WTC11 (cell line): ENCODE measurements at regions not wholly inside any gene's neighbourhood (a gene's known extent, or its start where the extent isn't known, plus 50 kb on each side); places are given as distances from the start of the nearest gene placed in this dataset.

Source experiments
- ATAC-seq: fragments of 200-7000 bp; cut with Tn5 transposase; 2 replicates; pipeline ENCODE4 v1.10.0; 2021; ENCODE audit warnings: mild to moderate bottlenecking, moderate library complexity
- CTCF ChIA-PET: fragments of 300-600 bp; sonication (Branson Sonifier 250); formaldehyde crosslinking; loops from one replicate; lab custom pipeline; 2021; ENCODE audit warnings: antibody characterized with exemption; lab: Charles Lee
- POLR2A ChIA-PET: fragments of 350-600 bp; sonication (Branson Sonifier 250); formaldehyde crosslinking; loops from one replicate; lab custom pipeline; 2021; ENCODE audit warnings: antibody characterized with exemption; lab: Charles Lee
- DNase-seq: peaks from one replicate; pipeline ENCODE4 v3.0.0; 2021; ENCODE audit warnings: low spot score
- H3K27ac Mint-ChIP-seq: 2 replicates; pipeline ENCODE4 v1.8.0; 2021; ENCODE audit warnings: mixed read lengths
- H3K27me3 Mint-ChIP-seq: 2 replicates; pipeline ENCODE4 v1.8.0; 2021; ENCODE audit warnings: low read depth, mild to moderate bottlenecking, moderate library complexity, mixed read lengths
- H3K36me3 Mint-ChIP-seq: 2 replicates; pipeline ENCODE4 v1.8.0; 2021; ENCODE audit warnings: mixed read lengths
- H3K4me1 Mint-ChIP-seq: 2 replicates; pipeline ENCODE4 v1.8.0; 2022; ENCODE audit warnings: mixed read lengths
- H3K4me3 Mint-ChIP-seq: 2 replicates; pipeline ENCODE4 v1.8.0; 2021; ENCODE audit warnings: mild to moderate bottlenecking, moderate library complexity, mixed read lengths
- H3K9me3 Mint-ChIP-seq: 2 replicates; pipeline ENCODE4 v1.8.0; 2021; ENCODE audit warnings: mixed read lengths
- ESRRA ChIP-seq: sonication (generic); formaldehyde crosslinking; IDR thresholded peaks from 2 replicates; pipeline ENCODE4 v1.8.1; 2022; ENCODE audit warnings: mild to moderate bottlenecking, missing genetic modification reagents, borderline replicate concordance
- FOXJ3 ChIP-seq: sonication (generic); formaldehyde crosslinking; IDR thresholded peaks from 2 replicates; pipeline ENCODE4 v1.9.0; 2021; ENCODE audit warnings: missing genetic modification reagents, mild to moderate bottlenecking, borderline replicate concordance
- FOXP1 ChIP-seq: sonication (generic); formaldehyde crosslinking; IDR thresholded peaks from 2 replicates; pipeline ENCODE4 v1.8.0; 2022; ENCODE audit warnings: missing genetic modification reagents, mild to moderate bottlenecking, moderate library complexity, borderline replicate concordance
- GABPB1 ChIP-seq: sonication (generic); formaldehyde crosslinking; IDR thresholded peaks from 2 replicates; pipeline ENCODE4 v1.8.1; 2023; ENCODE audit warnings: mild to moderate bottlenecking, missing genetic modification reagents
- GRHL2 ChIP-seq: fragments of 250-450 bp; sonication (Bioruptor Pico); IDR thresholded peaks from 2 replicates; pipeline ENCODE4 v1.8.0; 2022; ENCODE audit warnings: mild to moderate bottlenecking, moderate library complexity; ENCODE audit not compliant: insufficient replicate concordance, severe bottlenecking
- HMGA2 ChIP-seq: fragments of 250-450 bp; sonication (Bioruptor Pico); IDR thresholded peaks from 2 replicates; pipeline ENCODE4 v1.4.0; 2021; ENCODE audit warnings: mild to moderate bottlenecking, moderate library complexity
- JAZF1 ChIP-seq: fragments of 250-450 bp; sonication (Bioruptor Pico); IDR thresholded peaks from 2 replicates; pipeline ENCODE4 v1.9.0; 2021; ENCODE audit warnings: moderate library complexity, mild to moderate bottlenecking, inconsistent platforms
- MYBL2 ChIP-seq: sonication (generic); formaldehyde crosslinking; IDR thresholded peaks from 2 replicates; pipeline ENCODE4 v1.8.1; 2023; ENCODE audit warnings: mild to moderate bottlenecking, moderate library complexity, missing genetic modification reagents
- OVOL2 ChIP-seq: fragments of 250-450 bp; sonication (Bioruptor Pico); IDR thresholded peaks from 2 replicates; pipeline ENCODE4 v1.9.0; 2021; ENCODE audit warnings: mild to moderate bottlenecking, borderline replicate concordance
- RELA ChIP-seq: sonication (generic); formaldehyde crosslinking; IDR thresholded peaks from 2 replicates; pipeline ENCODE4 v1.8.1; 2022; ENCODE audit warnings: missing genetic modification reagents, mild to moderate bottlenecking, borderline replicate concordance
- RORB ChIP-seq: fragments of 250-450 bp; sonication (Bioruptor Pico); IDR thresholded peaks from 2 replicates; pipeline ENCODE4 v1.9.0; 2021; ENCODE audit warnings: mild to moderate bottlenecking
- SMAD4 ChIP-seq: sonication (generic); formaldehyde crosslinking; IDR thresholded peaks from 2 replicates; pipeline ENCODE4 v1.8.0; 2022; ENCODE audit warnings: mild to moderate bottlenecking, missing genetic modification reagents
- SP1 ChIP-seq: sonication (generic); formaldehyde crosslinking; conservative IDR thresholded peaks from 2 replicates; pipeline ENCODE4 v1.8.1; 2022; ENCODE audit warnings: missing genetic modification reagents
- TCF7 ChIP-seq: sonication (generic); formaldehyde crosslinking; IDR thresholded peaks from 2 replicates; pipeline ENCODE4 v1.8.0; 2022; ENCODE audit warnings: mild to moderate bottlenecking, low read depth, missing genetic modification reagents, moderate library complexity
- TEAD4 ChIP-seq: sonication (generic); formaldehyde crosslinking; IDR thresholded peaks from 2 replicates; pipeline ENCODE4 v1.8.0; 2022; ENCODE audit warnings: mild to moderate bottlenecking, missing genetic modification reagents
- TP53 ChIP-seq: sonication (generic); formaldehyde crosslinking; IDR thresholded peaks from 2 replicates; pipeline ENCODE4 v1.8.1; 2023; ENCODE audit warnings: mild to moderate bottlenecking, missing genetic modification reagents
- ZNF121 ChIP-seq: sonication (generic); formaldehyde crosslinking; IDR thresholded peaks from 2 replicates; pipeline ENCODE4 v1.8.0; 2023; ENCODE audit warnings: missing genetic modification reagents
- ZNF263 ChIP-seq: sonication (generic); formaldehyde crosslinking; IDR thresholded peaks from 2 replicates; pipeline ENCODE4 v1.8.1; 2022; ENCODE audit warnings: low read depth, mild to moderate bottlenecking, moderate library complexity, missing genetic modification reagents
- ZNF423 ChIP-seq: fragments of 250-450 bp; sonication (Bioruptor Pico); IDR thresholded peaks from 2 replicates; pipeline ENCODE4 v2.1.2; 2022; ENCODE audit warnings: mild to moderate bottlenecking, moderate library complexity
- ZNF671 ChIP-seq: fragments of 250-450 bp; sonication (Bioruptor Pico); IDR thresholded peaks from 2 replicates; pipeline ENCODE4 v1.8.0; 2021; ENCODE audit warnings: mild to moderate bottlenecking
- TF ChIP-seq, protein P1 (sequence below): sonication (generic); formaldehyde crosslinking; IDR thresholded peaks from 2 replicates; pipeline ENCODE4 v1.8.1; 2022; ENCODE audit warnings: low read depth, mild to moderate bottlenecking, moderate library complexity, missing genetic modification reagents, borderline replicate concordance
- TF ChIP-seq, protein P2 (sequence below): sonication (generic); formaldehyde crosslinking; IDR thresholded peaks from 2 replicates; pipeline ENCODE4 v1.8.1; 2022; ENCODE audit warnings: missing genetic modification reagents, borderline replicate concordance

DNA sequence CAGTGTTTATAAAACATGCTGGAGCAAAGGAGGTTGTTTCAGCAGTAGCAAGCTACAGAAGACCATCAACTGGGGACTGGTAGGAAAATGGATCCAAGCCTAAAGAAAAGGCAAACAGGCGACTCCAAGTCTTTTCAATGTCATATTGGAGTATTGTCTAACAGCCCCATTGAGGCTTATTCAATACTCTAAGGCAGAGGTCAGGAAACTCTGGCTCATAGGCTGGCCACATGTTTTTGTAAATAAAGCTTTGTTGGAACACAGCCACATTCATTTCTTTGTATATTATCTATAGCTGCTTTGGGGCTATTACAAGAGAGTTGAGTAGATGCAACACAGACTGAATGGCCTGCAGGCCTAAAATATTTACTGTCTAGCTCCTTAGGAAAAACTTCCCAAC lies 77.5 kb downstream of the RPL22L1 start (continued):
- TF ChIP-seq MYBL2 (CRISPR knock-in tag) (no peak), SMAD4 (no peak), FOXJ3 (no peak), OVOL2 (CRISPR knock-in tag) (no peak), SP1 (CRISPR knock-in tag) (no peak)

DNA sequence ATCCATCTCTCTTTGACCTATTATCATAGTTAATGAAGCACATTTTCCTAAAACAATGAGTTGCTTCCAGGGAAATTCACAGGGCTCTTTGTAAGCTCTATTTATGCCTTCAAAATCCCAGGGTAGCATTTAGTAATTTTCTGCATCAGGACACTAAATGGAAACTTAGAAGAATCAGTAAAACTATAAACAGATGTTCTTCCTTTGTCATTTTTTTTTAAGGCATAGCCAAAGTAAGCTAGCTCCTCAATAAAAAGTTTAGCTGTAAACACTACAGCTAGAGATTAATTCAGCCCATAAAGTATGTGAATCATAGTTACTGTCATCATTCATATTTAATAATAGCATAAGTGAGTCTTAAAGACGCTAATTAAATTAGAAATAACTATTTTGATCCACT lies 79.3 kb downstream of the RPL22L1 start:
- CTCF ChIA-PET, result no interaction called here

GRCh38 chr3:170787464-170787863 lies 82.5 kb downstream of the RPL22L1 start:
- ChIA-PET POLR2A (no interaction called here), CTCF (no interaction called here)
- no peaks in the 10 kb centered on the region for H3K4me1 Mint-ChIP-seq
- TF ChIP-seq ZNF263 (CRISPR knock-in tag) (no peak), GRHL2 (CRISPR knock-in tag) (no peak), OVOL2 (CRISPR knock-in tag) (no peak), RORB (CRISPR knock-in tag) (no peak), TEAD4 (CRISPR knock-in tag) (no peak), ESRRA (no peak), ZNF121 (CRISPR knock-in tag) (no peak), ZNF423 (CRISPR knock-in tag) (no peak), TP53 (CRISPR knock-in tag) (no peak), RELA (CRISPR knock-in tag) (no peak), JAZF1 (CRISPR knock-in tag) (no peak), ZNF671 (CRISPR knock-in tag) (no peak)
- TF ChIP-seq, protein P1, sequence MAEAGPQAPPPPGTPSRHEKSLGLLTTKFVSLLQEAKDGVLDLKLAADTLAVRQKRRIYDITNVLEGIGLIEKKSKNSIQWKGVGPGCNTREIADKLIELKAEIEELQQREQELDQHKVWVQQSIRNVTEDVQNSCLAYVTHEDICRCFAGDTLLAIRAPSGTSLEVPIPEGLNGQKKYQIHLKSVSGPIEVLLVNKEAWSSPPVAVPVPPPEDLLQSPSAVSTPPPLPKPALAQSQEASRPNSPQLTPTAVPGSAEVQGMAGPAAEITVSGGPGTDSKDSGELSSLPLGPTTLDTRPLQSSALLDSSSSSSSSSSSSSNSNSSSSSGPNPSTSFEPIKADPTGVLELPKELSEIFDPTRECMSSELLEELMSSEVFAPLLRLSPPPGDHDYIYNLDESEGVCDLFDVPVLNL (CRISPR knock-in tag), result no peak
- H3K9me3 Mint-ChIP-seq, result peaks cover 7% of the 10 kb centered on the region; the same call in 1 of the 2 replicates
- H3K36me3 Mint-ChIP-seq, result no peaks in the 10 kb centered on the region
- no peaks in the 10 kb centered on the region for H3K27me3 Mint-ChIP-seq
- H3K27ac Mint-ChIP-seq, result no peak overlapping the region
- no peak overlapping the region for H3K4me3 Mint-ChIP-seq
- DNase-seq (no peak), ATAC-seq (no peak)

More for the DNA sequence above, 79.3 kb downstream of the RPL22L1 start:
- no peak overlapping the region for H3K27ac Mint-ChIP-seq
- no peaks in the 10 kb centered on the region for H3K36me3 Mint-ChIP-seq
- H3K4me3 Mint-ChIP-seq, result no peak overlapping the region
- TF ChIP-seq GABPB1 (CRISPR knock-in tag), result no peak
- no peak for TF ChIP-seq GRHL2 (CRISPR knock-in tag)
- no peak for TF ChIP-seq ZNF423 (CRISPR knock-in tag)
- TF ChIP-seq HMGA2 (CRISPR knock-in tag), result no peak
- TF ChIP-seq TCF7, result no peak
- POLR2A ChIA-PET, result no interaction called here
- DNase-seq (no peak), ATAC-seq (no peak)
- no peaks in the 10 kb centered on the region for H3K4me1 Mint-ChIP-seq
- no peaks in the 10 kb centered on the region for H3K27me3 Mint-ChIP-seq
- H3K9me3 Mint-ChIP-seq, result peaks cover 14% of the 10 kb centered on the region

DNA sequence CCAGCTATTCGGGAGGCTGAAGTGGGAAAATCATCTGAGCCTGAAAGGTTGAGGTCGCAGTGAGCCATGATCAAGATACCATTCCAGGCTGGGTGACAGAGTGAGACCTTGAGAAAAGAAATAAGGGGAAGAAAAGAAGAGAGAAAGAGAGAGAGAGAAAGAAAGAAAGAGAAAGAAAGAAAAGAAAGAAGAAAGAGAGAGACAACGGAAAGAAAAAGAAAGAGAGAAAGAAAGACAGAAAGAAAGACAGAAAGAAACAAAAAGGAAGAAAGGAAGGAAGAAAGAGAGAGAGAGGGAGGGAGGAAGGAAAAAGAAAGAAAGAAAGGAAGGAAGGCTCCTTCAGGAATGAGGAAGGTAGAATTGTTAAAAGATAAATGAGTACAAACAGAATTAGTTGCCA lies 84.5 kb downstream of the RPL22L1 start:
- DNase-seq (no peak), ATAC-seq (no peak)
- Mint-ChIP-seq H3K27me3 (no peaks in the 10 kb centered on the region; the same call in 1 of the 2 replicates), H3K9me3 (no peaks in the 10 kb centered on the region), H3K27ac (no peak overlapping the region), H3K4me3 (no peak overlapping the region), H3K4me1 (no peaks in the 10 kb centered on the region), H3K36me3 (no peaks in the 10 kb centered on the region)
- ChIA-PET CTCF (interaction anchor here (0.9 to 1.0 kb wide), 2 partner anchors 24 to 27 kb away, joined by 3 read pairs; no protein-coding TSS in a partner anchor), POLR2A (no interaction called here)
- TF ChIP-seq, protein P2, sequence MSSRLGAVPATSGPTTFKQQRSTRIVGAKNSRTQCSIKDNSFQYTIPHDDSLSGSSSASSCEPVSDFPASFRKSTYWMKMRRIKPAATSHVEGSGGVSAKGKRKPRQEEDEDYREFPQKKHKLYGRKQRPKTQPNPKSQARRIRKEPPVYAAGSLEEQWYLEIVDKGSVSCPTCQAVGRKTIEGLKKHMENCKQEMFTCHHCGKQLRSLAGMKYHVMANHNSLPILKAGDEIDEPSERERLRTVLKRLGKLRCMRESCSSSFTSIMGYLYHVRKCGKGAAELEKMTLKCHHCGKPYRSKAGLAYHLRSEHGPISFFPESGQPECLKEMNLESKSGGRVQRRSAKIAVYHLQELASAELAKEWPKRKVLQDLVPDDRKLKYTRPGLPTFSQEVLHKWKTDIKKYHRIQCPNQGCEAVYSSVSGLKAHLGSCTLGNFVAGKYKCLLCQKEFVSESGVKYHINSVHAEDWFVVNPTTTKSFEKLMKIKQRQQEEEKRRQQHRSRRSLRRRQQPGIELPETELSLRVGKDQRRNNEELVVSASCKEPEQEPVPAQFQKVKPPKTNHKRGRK (CRISPR knock-in tag), result 0 out of 2 replicates have a peak, but pooled peaks have one; percentile 31
- TF ChIP-seq FOXP1 (CRISPR knock-in tag), result no peak
